Right atrium auricular region (tissue), 2 donors: ENCODE measurements at regions not wholly inside any gene's neighbourhood (a gene's known extent, or its start where the extent isn't known, plus 50 kb on each side); places are given as distances from the start of the nearest gene placed in this dataset.
A peak's percentile ranks its signal among the peaks of the same experiment; 100 is the strongest.
"Not testable (repeated sequence)": the region's sequence is repeated elsewhere in the genome, so short reads cannot be mapped to it uniquely, and the experiment has no call there.

Experiments
- DNase-seq: peaks from one replicate; pipeline ENCODE4 v3.0.0-alpha.2; 2019; ENCODE audit warnings: low spot score
- H3K27ac ChIP-seq, 2 donors: fragments of 200-600 bp; sonication (generic); 1 replicate in 1 of 2; 2 replicates in 1 of 2; pipeline ENCODE4 v1.5.1; 2016 to 2019
- H3K27me3 ChIP-seq, 2 donors: fragments of 200-600 bp; sonication (generic); one replicate each; pipeline versions ENCODE4 v1.5.1 to v1.6.0; 2017 to 2019
- H3K36me3 ChIP-seq: fragments of 200-600 bp; sonication (generic); one replicate; pipeline ENCODE4 v1.5.1; 2016
- H3K4me1 ChIP-seq, 2 donors: fragments of 200-600 bp; sonication (generic); one replicate each; pipeline versions ENCODE4 v1.5.1 to v1.6.0; 2017 to 2019
- H3K4me3 ChIP-seq, 2 donors: fragments of 200-600 bp; sonication (generic); 1 replicate in 1 of 2; 2 replicates in 1 of 2; pipeline ENCODE4 v1.5.1; 2017 to 2019; ENCODE audit warnings: mild to moderate bottlenecking in 1 of 2, moderate library complexity in 1 of 2
- H3K9me3 ChIP-seq, 2 donors: fragments of 200-600 bp; sonication (generic); one replicate each; pipeline ENCODE4 v1.5.1; 2019
- TF ChIP-seq, protein P1 (sequence below), 2 donors: fragments of 200-600 bp; sonication (generic); IDR thresholded peaks; one replicate each; pipeline ENCODE4 v1.5.1; 2019; ENCODE audit warnings: antibody characterized with exemption in 2 of 2

- no peaks in the 10 kb centered on the region for H3K27me3 ChIP-seq
- no peaks in the 10 kb centered on the region for H3K9me3 ChIP-seq
- TF ChIP-seq, protein P1, sequence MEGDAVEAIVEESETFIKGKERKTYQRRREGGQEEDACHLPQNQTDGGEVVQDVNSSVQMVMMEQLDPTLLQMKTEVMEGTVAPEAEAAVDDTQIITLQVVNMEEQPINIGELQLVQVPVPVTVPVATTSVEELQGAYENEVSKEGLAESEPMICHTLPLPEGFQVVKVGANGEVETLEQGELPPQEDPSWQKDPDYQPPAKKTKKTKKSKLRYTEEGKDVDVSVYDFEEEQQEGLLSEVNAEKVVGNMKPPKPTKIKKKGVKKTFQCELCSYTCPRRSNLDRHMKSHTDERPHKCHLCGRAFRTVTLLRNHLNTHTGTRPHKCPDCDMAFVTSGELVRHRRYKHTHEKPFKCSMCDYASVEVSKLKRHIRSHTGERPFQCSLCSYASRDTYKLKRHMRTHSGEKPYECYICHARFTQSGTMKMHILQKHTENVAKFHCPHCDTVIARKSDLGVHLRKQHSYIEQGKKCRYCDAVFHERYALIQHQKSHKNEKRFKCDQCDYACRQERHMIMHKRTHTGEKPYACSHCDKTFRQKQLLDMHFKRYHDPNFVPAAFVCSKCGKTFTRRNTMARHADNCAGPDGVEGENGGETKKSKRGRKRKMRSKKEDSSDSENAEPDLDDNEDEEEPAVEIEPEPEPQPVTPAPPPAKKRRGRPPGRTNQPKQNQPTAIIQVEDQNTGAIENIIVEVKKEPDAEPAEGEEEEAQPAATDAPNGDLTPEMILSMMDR (IDR thresholded peaks at IDR 0.05), result no peak
- no peak overlapping the region for H3K4me3 ChIP-seq
- no peaks in the 10 kb centered on the region for H3K36me3 ChIP-seq
- H3K27ac ChIP-seq, result no peak overlapping the region
- peak; percentile 21 for DNase-seq
- no peaks in the 10 kb centered on the region for H3K4me1 ChIP-seq
These were observed 72.4 kb upstream of the SLC66A3 start for GRCh38 chr2:11082880-11083279.

GRCh38 chr2:11088821-11089220, 66.4 kb upstream of the SLC66A3 start:
- not testable (repeated sequence) for H3K27ac ChIP-seq, H3K4me1 ChIP-seq, H3K9me3 ChIP-seq, H3K4me3 ChIP-seq, H3K27me3 ChIP-seq, H3K36me3 ChIP-seq
- DNase-seq, result peak; percentile 18

GRCh38 chr2:11090187-11090586, 65.1 kb upstream of the SLC66A3 start:
- Histone ChIP-seq H3K27ac (no peak overlapping the region), H3K4me3 (no peak overlapping the region), H3K27me3 (no peaks in the 10 kb centered on the region), H3K4me1 (no peaks in the 10 kb centered on the region), H3K9me3 (no peaks in the 10 kb centered on the region), H3K36me3 (no peaks in the 10 kb centered on the region)
- TF ChIP-seq, protein P1 (IDR thresholded peaks at IDR 0.05), result no peak
- DNase-seq, result no peak

DNA sequence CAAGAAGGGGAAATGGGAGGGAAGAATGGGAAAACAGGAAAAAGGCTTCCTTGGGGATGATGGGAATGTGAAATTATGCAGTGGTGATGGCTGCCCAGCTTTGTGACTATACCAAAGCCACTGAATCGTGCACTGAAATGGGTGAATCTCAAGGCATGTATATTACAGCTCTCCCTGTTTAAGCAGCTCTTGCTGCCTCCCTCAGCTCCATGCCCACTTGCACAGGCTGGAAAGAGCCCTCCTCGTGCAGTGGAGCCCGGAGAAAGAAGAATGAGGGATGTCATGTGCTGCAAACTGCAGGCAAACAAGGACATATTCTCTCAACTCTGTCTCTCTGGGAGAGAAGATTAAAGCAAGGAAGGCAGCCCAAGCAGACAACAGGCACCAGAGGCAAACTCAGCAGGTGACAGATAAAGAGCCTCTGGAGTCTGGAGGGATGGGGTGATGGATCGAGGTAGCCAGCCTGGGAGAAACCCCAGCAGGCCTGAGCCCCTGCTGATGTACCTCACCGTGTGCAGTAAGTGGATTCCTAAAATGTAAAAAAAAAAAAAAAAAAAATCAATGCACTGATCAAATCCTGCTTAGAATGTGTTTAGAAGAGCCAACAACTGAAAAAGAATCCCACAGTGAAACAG, 62.4 kb upstream of the SLC66A3 start:
- H3K27me3 ChIP-seq, result no peaks in the 10 kb centered on the region
- no peaks in the 10 kb centered on the region for H3K9me3 ChIP-seq
- H3K27ac ChIP-seq, result no peak overlapping the region
- H3K4me3 ChIP-seq, result no peak overlapping the region
- TF ChIP-seq, protein P1 (IDR thresholded peaks at IDR 0.05), result no peak
- DNase-seq, result no peak
- no peaks in the 10 kb centered on the region for H3K4me1 ChIP-seq
- no peaks in the 10 kb centered on the region for H3K36me3 ChIP-seq

DNA sequence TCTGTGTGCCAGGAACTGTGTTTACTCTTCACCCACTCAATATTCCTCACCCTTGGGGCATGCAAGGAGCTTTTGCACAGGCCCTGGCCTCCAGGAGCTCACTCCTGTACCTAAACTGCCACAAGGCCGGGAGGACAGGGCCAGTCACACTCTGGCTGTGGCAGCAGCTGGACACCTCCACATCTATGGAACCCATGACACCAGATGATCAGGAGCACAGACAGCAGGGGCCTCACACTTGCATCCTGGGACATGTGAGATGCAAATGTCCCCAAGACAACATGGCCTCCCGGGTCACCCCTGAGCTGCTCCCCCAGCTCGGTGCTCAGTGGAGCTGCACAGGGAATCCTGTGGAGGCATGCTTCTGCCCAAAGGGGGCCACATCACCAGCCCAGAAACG, 61.8 kb upstream of the SLC66A3 start:
- Histone ChIP-seq H3K4me3 (no peak overlapping the region), H3K9me3 (no peaks in the 10 kb centered on the region), H3K27me3 (no peaks in the 10 kb centered on the region), H3K36me3 (no peaks in the 10 kb centered on the region), H3K27ac (no peak overlapping the region), H3K4me1 (no peaks in the 10 kb centered on the region)
- DNase-seq, result no peak
- TF ChIP-seq, protein P1 (IDR thresholded peaks at IDR 0.05), result no peak

- DNase-seq, result no peak
- Histone ChIP-seq H3K36me3 (no peaks in the 10 kb centered on the region), H3K4me1 (no peaks in the 10 kb centered on the region), H3K9me3 (no peaks in the 10 kb centered on the region), H3K4me3 (no peak overlapping the region), H3K27me3 (no peaks in the 10 kb centered on the region), H3K27ac (no peak overlapping the region)
- TF ChIP-seq, protein P1 (IDR thresholded peaks at IDR 0.05), result no peak
These were observed 61.1 kb upstream of the SLC66A3 start for GRCh38 chr2:11094021-11094810.
